ENCODE measurements at regions not wholly inside any gene's neighbourhood (a gene's known extent, or its start where the extent isn't known, plus 50 kb on each side); places are given as distances from the start of the nearest gene placed in this dataset.

- FAIRE-seq: no peak
- no peak for TF ChIP-seq CTCF (IDR thresholded peaks at IDR 0.05; ENCODE audit: borderline replicate concordance, extremely low read depth, insufficient read depth)
- intact Hi-C loops (cut with DNase I): no loop called here
These were observed 120.7 kb upstream of the SERPIND1 start for GRCh38 chr22:20653012-20653794.

GRCh38 chr22:20653795-20654342 lies 120.0 kb upstream of the SERPIND1 start:
- H3K27ac ChIP-seq (ENCODE audit: low read depth in 2 of 2, low read length in 2 of 2): no peak overlapping the region
- no peak for FAIRE-seq

More at GRCh38 chr22:20653012-20653794, 120.7 kb upstream of the SERPIND1 start:
- DNase-seq: peak in 1 of 5 donors; percentile 16
- H3K27me3 ChIP-seq (ENCODE audit: control insufficient read depth, insufficient read depth, low read length): no peaks in the 10 kb centered on the region
- H3K9me3 ChIP-seq (ENCODE audit: control insufficient read depth in 2 of 3, insufficient read depth in 1 of 3, low read length in 3 of 3): no peaks in the 10 kb centered on the region
- H3K27ac ChIP-seq (ENCODE audit: low read depth in 2 of 2, low read length in 2 of 2): no peak overlapping the region
- H3K9ac ChIP-seq (ENCODE audit: low read length in 3 of 3): no peak overlapping the region
- no peak overlapping the region for H3K4me3 ChIP-seq (ENCODE audit: low read length in 3 of 3)
- H3K36me3 ChIP-seq (ENCODE audit: control insufficient read depth in 2 of 3, insufficient read depth in 3 of 3, low read length in 3 of 3): no peaks in the 10 kb centered on the region
- no peaks in the 10 kb centered on the region for H3K4me1 ChIP-seq (ENCODE audit: control insufficient read depth in 2 of 3, insufficient read depth in 2 of 3, low read depth in 1 of 3, low read length in 3 of 3)

GRCh38 chr22:20654343-20655208 lies 119.3 kb upstream of the SERPIND1 start:
- H3K9ac ChIP-seq (ENCODE audit: low read length in 3 of 3): no peak overlapping the region
- H3K4me1 ChIP-seq (ENCODE audit: control insufficient read depth in 2 of 3, insufficient read depth in 2 of 3, low read depth in 1 of 3, low read length in 3 of 3): no peaks in the 10 kb centered on the region
- H3K27me3 ChIP-seq (ENCODE audit: control insufficient read depth, insufficient read depth, low read length): no peaks in the 10 kb centered on the region
- no peak for TF ChIP-seq CTCF (IDR thresholded peaks at IDR 0.05; ENCODE audit: borderline replicate concordance, extremely low read depth, insufficient read depth)
- H3K4me3 ChIP-seq (ENCODE audit: low read length in 3 of 3): no peak overlapping the region
- DNase-seq (peak in 1 of 5 donors; percentile 48), FAIRE-seq (no peak)
- H3K9me3 ChIP-seq (ENCODE audit: control insufficient read depth in 2 of 3, insufficient read depth in 1 of 3, low read length in 3 of 3): no peaks in the 10 kb centered on the region
- H3K36me3 ChIP-seq (ENCODE audit: control insufficient read depth in 2 of 3, insufficient read depth in 3 of 3, low read length in 3 of 3): no peaks in the 10 kb centered on the region
- H3K27ac ChIP-seq (ENCODE audit: low read depth in 2 of 2, low read length in 2 of 2): no peak overlapping the region
- intact Hi-C loops (cut with DNase I): no loop called here

More at GRCh38 chr22:20653795-20654342, 120.0 kb upstream of the SERPIND1 start:
- Histone ChIP-seq H3K9me3 (ENCODE audit: control insufficient read depth in 2 of 3, insufficient read depth in 1 of 3, low read length in 3 of 3) (no peaks in the 10 kb centered on the region), H3K4me1 (ENCODE audit: control insufficient read depth in 2 of 3, insufficient read depth in 2 of 3, low read depth in 1 of 3, low read length in 3 of 3) (no peaks in the 10 kb centered on the region), H3K4me3 (ENCODE audit: low read length in 3 of 3) (no peak overlapping the region), H3K9ac (ENCODE audit: low read length in 3 of 3) (no peak overlapping the region), H3K27me3 (ENCODE audit: control insufficient read depth, insufficient read depth, low read length) (no peaks in the 10 kb centered on the region), H3K36me3 (ENCODE audit: control insufficient read depth in 2 of 3, insufficient read depth in 3 of 3, low read length in 3 of 3) (no peaks in the 10 kb centered on the region)
- no peak for TF ChIP-seq CTCF (IDR thresholded peaks at IDR 0.05; ENCODE audit: borderline replicate concordance, extremely low read depth, insufficient read depth)
- intact Hi-C loops (cut with DNase I): no loop called here
- no peak for DNase-seq
